ENCODE measurements at regions not wholly inside any gene's neighbourhood (a gene's known extent, or its start where the extent isn't known, plus 50 kb on each side); places are given as distances from the start of the nearest gene placed in this dataset.

DNA sequence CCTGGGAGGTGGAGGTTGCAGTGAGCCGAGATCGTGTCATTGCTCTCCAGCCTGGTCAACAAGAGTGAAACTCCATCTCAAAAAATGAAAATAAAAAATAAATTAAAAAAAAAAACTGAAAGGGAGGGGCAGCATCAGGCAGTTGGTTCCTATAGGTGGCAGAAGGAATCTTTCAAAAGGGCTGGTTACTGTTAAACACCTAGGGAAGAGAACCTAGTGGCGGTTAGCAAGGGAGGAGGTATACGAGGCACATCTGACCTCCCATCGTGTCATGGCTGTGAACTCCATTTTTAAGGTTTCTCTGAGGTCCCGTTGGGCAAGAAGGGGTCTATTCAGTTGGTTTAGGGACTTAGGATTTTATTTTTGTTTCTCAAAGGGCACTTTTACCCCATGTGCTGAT is 150.1 kb downstream of the SLC7A11 start:
- H3K36me3 ChIP-seq (ENCODE audit: insufficient read depth, low read length), result no peaks in the 10 kb centered on the region
- H3K9me3 ChIP-seq (ENCODE audit: low read length), result no peaks in the 10 kb centered on the region
- peaks cover 2% of the 10 kb centered on the region for H3K4me1 ChIP-seq (ENCODE audit: insufficient read depth, low read length)
- no peaks in the 10 kb centered on the region for H3K27me3 ChIP-seq (ENCODE audit: insufficient read depth, low read length)
- H2AFZ ChIP-seq (ENCODE audit: low read depth, low read length), result no peak overlapping the region
- no peak overlapping the region for H3K4me3 ChIP-seq (ENCODE audit: low read length)

DNA sequence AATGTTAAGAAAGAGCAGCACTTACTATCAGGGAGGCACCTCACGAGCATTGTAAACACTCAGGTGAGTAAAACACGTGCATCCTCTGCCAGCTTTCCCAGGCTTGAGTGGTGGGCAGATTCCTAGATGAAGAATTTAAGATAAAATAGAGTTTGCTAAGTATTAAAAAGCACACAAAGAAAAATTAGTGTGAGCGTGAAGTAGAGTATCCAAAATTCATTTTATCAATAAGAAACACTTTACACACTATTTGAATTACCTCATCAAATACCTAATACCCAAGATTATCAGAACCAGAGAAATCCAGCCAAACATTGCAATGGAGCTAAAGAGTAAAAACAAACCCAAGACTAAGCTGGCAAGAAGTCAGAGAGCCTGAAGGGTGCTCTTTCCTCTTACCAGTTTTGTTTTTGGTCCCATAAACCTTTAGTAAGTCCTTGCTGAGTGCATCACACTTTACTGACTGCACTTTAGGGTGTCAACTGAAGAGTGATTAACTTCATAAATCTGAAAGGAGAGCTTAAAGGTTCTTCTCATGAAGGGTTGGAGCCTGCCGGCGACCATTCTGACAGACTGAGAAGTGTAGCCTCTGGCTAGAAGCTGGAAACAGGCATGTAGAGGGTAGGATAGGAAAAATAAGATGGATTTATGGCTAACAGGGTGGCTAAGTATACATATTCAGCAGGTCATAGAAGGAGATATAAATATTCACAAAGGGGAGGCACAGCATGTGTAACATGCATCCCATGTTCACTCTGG is 151.1 kb downstream of the SLC7A11 start:
- Histone ChIP-seq H3K4me3 (ENCODE audit: low read length) (no peak overlapping the region), H2AFZ (ENCODE audit: low read depth, low read length) (peak overlapping the region; percentile 31), H3K9me3 (ENCODE audit: low read length) (no peaks in the 10 kb centered on the region), H3K4me1 (ENCODE audit: insufficient read depth, low read length) (peaks cover 2% of the 10 kb centered on the region), H3K36me3 (ENCODE audit: insufficient read depth, low read length) (no peaks in the 10 kb centered on the region), H3K27me3 (ENCODE audit: insufficient read depth, low read length) (no peaks in the 10 kb centered on the region)

DNA sequence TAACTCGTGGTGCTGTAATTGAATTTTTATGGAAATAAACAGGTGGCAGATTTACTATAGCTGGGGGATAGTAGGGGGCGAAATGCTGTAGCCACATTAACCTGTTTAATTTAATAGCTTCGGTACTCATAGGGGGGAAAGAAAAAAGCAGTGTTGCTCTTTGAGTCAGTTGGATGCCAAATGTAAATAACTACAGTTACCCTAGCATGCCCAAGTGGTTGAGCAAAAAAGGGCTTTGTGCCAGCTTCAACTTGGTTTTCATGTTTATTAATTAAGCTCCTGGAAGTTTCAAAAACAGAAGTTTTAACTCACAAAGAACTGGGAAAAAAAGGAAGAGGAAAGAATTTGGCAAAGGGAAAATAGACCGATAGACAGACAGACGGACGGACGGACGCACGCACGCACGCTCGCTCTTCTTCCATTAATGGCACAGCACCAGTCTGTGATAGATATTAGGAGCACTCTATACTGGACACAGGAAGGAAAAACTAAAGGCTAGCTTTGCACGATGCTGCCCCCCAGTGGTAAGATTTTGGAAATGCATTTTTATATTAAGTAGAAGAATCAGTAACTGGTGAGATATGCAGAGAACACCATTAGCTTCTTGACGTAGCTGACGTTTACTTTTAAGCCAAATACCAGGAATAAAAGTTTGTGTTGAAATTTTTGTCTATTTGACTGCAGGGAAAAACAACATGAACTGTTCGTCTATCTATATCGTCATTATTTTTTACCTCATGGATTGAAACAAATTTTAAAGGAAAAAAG is 151.8 kb downstream of the SLC7A11 start:
- Histone ChIP-seq H3K27me3 (ENCODE audit: insufficient read depth, low read length) (no peaks in the 10 kb centered on the region), H3K36me3 (ENCODE audit: insufficient read depth, low read length) (no peaks in the 10 kb centered on the region), H3K4me3 (ENCODE audit: low read length) (peak overlapping the region; percentile 29), H3K9me3 (ENCODE audit: low read length) (no peaks in the 10 kb centered on the region), H3K4me1 (ENCODE audit: insufficient read depth, low read length) (peaks cover 2% of the 10 kb centered on the region), H2AFZ (ENCODE audit: low read depth, low read length) (peak overlapping the region; percentile 31)

DNA sequence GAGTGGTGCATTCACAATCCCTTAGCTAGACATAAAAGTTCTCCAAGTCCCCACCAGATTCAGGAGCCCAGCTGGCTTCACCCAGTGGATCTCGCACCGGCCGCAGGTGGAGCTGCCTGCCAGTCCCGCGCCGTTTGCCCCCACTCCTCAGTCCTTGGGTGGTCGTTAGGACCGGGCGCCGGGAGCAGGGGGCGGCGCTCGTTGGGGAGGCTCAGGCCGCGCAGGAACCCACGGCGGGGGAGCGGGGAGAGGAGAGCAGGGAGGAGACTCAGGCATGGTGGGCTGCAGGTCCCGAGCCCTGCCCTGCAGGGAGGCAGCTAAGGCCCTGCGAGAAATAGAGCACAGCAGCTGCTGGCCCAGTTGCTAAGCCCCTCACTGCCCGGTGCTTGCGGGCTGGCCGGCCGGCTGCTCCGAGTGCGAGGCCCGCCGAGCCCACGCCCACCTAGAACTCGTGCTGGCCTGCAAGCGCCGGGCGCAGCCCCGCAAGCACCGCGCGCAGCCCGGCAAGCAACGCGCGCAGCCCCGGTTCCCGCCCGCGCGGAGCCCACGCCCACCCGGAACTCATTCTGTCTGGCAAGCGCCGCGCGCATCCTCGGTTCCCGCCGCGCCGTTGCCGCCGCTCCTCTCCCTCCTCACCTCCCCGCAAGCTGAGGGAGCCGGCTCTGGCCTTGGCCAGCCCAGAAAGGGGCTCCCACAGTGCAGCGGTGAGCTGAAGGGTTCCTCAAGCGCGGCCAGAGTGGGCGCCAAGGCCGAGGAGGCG is 153.5 kb downstream of the SLC7A11 start:
- Histone ChIP-seq H3K36me3 (ENCODE audit: insufficient read depth, low read length) (no peaks in the 10 kb centered on the region), H3K4me1 (ENCODE audit: insufficient read depth, low read length) (no peaks in the 10 kb centered on the region), H3K9me3 (ENCODE audit: low read length) (no peaks in the 10 kb centered on the region), H3K27me3 (ENCODE audit: insufficient read depth, low read length) (no peaks in the 10 kb centered on the region), H2AFZ (ENCODE audit: low read depth, low read length) (no peak overlapping the region), H3K4me3 (ENCODE audit: low read length) (no peak overlapping the region)

DNA sequence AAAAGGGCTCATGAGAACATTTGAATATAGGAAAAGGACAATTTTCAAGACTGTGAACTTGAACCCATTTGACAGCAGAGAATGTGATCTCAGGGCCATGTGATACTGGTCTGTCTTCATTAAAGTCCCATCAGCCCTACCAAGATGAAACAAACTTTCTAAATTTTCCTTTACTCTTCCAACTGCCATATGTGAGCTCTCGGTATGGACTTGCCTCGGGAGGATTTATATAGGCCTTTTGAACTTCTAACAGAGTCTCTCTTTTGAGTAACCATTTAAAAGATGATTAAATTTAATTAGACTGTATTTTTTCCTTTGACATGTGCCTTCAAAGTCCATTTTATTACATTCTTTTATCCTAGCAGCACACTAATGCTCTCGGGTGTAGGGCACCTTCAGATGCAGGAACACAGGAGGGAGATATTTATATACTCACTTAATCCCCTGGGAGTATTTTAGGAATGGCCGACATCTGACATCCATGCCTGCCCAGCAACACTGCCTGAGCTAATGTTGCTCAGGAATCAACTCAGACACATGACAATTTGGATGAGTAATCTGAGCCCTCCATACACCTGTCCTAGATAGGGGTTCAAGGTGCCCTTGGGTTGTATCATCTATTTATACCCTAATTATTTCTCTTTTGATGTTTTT is 155.0 kb downstream of the SLC7A11 start:
- no peaks in the 10 kb centered on the region for H3K27me3 ChIP-seq (ENCODE audit: insufficient read depth, low read length)

DNA sequence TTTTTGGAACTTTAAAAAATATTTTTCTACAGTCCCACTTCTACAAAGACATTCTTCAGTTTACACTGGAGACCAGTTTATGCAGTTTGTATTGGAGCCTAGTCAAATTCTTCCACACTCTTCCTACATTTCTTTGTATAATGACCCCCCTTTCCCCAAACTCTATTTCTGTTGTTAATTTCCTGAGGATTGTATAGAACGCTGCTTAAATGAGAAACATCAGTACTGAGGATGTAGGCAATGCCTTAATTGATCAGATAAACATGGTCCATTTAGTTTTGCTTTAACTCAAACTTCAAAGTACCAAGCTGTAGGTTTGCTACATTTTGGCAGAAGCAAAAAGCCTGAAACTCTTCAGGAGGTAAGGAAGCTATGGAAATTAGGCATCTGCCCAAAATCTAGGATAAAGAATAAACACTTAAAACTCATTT is 155.5 kb downstream of the SLC7A11 start:
- H2AFZ ChIP-seq (ENCODE audit: low read depth, low read length), result no peak overlapping the region
- no peak overlapping the region for H3K4me3 ChIP-seq (ENCODE audit: low read length)
- no peaks in the 10 kb centered on the region for H3K27me3 ChIP-seq (ENCODE audit: insufficient read depth, low read length)
- H3K36me3 ChIP-seq (ENCODE audit: insufficient read depth, low read length), result no peaks in the 10 kb centered on the region
- no peaks in the 10 kb centered on the region for H3K9me3 ChIP-seq (ENCODE audit: low read length)
- no peaks in the 10 kb centered on the region for H3K4me1 ChIP-seq (ENCODE audit: insufficient read depth, low read length)

More for the DNA sequence above, 155.0 kb downstream of the SLC7A11 start:
- no peak overlapping the region for H3K4me3 ChIP-seq (ENCODE audit: low read length)
- H2AFZ ChIP-seq (ENCODE audit: low read depth, low read length), result no peak overlapping the region
- no peaks in the 10 kb centered on the region for H3K36me3 ChIP-seq (ENCODE audit: insufficient read depth, low read length)
- H3K4me1 ChIP-seq (ENCODE audit: insufficient read depth, low read length), result no peaks in the 10 kb centered on the region
- no peaks in the 10 kb centered on the region for H3K9me3 ChIP-seq (ENCODE audit: low read length)

DNA sequence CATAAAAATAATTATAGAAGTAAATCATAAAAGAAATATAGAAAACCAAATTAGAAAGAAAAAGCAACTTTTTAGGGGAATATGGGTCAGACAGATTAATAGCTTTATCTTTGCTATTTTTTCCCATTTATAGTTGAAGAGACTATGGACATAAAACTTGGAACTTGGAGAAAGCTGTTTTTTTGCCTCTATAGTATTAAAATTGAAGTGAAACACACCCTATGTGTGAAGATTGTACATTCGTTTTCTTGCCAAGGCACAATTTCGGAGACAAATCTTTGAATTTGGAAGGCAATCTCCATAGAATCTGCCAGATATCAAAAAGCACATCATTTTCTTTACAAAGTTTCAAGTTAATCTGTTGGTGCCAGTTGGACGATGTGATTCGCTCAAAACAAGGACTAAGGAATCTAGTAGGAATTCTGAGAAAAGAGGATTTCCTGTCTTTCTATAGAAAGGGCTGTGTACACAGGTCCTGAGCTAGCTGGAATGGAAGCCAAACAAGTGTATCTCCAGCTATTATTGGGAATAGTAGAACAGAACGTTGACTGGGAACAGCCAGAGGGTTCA is 156.3 kb downstream of the SLC7A11 start:
- Histone ChIP-seq H3K36me3 (ENCODE audit: insufficient read depth, low read length) (no peaks in the 10 kb centered on the region), H3K9me3 (ENCODE audit: low read length) (no peaks in the 10 kb centered on the region), H2AFZ (ENCODE audit: low read depth, low read length) (no peak overlapping the region)

DNA sequence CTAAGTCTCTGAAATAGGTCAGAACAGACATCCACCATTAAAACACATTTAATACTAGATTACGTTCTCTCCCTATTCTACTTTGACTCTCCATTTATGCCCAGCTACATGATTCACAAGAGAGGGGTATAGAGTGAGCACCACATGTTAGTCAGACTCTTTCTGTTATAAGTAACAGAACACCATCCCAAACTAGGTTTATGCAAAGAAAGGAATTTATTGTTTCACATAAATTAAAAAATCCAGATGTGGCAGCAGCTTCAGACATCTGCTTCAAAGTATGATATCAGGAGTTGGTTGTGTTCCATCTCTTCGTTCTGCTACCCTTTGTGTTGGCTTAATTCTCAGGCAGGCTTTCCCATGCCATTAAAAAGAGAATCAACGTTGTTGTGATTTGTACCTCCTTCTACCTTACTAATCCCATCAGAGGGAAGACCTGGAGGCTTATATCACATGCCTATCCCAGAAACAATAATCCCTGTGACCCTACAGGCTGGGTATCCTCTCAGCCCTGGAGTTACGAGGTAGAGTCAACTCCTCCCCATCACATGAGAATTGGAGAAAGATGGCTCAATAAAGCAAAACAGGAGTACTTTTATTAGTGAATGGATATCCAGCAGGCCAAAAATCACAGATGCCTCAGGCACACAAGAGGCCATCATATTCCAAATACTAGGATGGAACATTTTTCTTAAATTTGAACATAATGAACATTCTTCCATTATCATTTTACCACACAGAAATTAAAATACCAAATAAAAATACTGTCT is 163.2 kb downstream of the SLC7A11 start:
- no peaks in the 10 kb centered on the region for H3K9me3 ChIP-seq (ENCODE audit: low read length)
- no peaks in the 10 kb centered on the region for H3K36me3 ChIP-seq (ENCODE audit: insufficient read depth, low read length)
- H3K27me3 ChIP-seq (ENCODE audit: insufficient read depth, low read length), result no peaks in the 10 kb centered on the region
- no peak overlapping the region for H3K4me3 ChIP-seq (ENCODE audit: low read length)
- no peak overlapping the region for H2AFZ ChIP-seq (ENCODE audit: low read depth, low read length)
- H3K4me1 ChIP-seq (ENCODE audit: insufficient read depth, low read length), result peaks cover 5% of the 10 kb centered on the region

More for the DNA sequence above, 156.3 kb downstream of the SLC7A11 start:
- no peaks in the 10 kb centered on the region for H3K27me3 ChIP-seq (ENCODE audit: insufficient read depth, low read length)
- H3K4me1 ChIP-seq (ENCODE audit: insufficient read depth, low read length), result no peaks in the 10 kb centered on the region
- no peak overlapping the region for H3K4me3 ChIP-seq (ENCODE audit: low read length)

DNA sequence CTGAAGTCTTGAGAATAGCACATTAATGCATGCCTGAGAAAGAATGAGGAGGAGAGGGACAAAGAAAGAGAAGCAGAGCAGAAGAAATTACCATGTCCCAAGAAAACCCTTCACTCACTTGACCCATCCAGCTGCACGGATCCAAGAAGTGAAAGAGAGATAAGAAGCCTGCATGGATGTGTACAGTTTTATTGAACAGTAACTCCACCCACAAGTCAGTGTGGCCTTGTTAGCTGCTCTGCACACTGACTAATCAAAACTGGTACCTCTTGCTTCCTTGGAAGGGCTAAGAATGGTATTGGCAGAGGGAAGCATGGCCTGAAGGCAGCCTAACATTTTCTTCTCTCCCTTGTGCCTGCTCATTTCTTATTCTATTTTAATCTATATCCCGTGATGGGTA is 163.9 kb downstream of the SLC7A11 start:
- Histone ChIP-seq H3K4me1 (ENCODE audit: insufficient read depth, low read length) (peaks cover 5% of the 10 kb centered on the region), H3K36me3 (ENCODE audit: insufficient read depth, low read length) (no peaks in the 10 kb centered on the region), H3K4me3 (ENCODE audit: low read length) (no peak overlapping the region), H3K27me3 (ENCODE audit: insufficient read depth, low read length) (no peaks in the 10 kb centered on the region), H2AFZ (ENCODE audit: low read depth, low read length) (no peak overlapping the region), H3K9me3 (ENCODE audit: low read length) (no peaks in the 10 kb centered on the region)

DNA sequence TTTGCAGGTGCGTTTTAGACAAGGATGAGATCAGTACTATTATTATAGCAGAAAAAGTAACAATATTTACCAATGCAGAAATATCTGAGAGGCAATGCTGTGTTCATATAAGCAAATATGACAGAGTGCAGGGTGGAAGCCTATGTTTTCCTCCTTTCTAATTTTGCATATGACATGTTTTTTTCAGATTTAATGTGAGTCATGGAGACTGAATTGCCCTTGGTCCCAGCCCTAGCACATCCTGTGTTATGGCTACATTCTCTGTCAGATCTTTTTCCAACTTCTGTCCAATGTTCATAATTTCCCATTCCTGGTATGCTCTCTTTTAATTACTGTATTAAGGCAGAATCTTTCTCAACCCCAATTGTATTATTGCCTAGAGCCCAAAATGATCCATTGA is 165.6 kb downstream of the SLC7A11 start:
- H3K4me3 ChIP-seq (ENCODE audit: low read length), result no peak overlapping the region
- H3K36me3 ChIP-seq (ENCODE audit: insufficient read depth, low read length), result no peaks in the 10 kb centered on the region
- H3K9me3 ChIP-seq (ENCODE audit: low read length), result no peaks in the 10 kb centered on the region
- H3K27me3 ChIP-seq (ENCODE audit: insufficient read depth, low read length), result no peaks in the 10 kb centered on the region
- peaks cover 5% of the 10 kb centered on the region for H3K4me1 ChIP-seq (ENCODE audit: insufficient read depth, low read length)
- no peak overlapping the region for H2AFZ ChIP-seq (ENCODE audit: low read depth, low read length)

DNA sequence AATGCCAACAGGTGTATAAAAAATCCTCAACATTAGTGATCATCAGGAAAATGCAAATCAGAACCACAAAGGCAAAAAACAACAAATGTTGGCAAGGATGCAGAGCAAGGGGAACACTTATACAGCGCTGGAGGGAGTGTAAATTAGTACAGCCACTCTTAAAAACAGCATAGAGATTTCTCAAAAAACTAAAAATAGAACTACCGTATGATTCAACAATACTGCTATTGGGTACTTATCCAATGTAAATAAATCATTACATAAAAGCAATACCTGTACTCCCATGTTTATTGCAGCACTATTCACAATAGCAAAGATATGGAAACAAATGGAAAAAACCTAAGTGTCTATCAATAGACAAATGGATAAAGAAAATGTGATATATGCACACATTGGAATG is 171.3 kb downstream of the SLC7A11 start:
- no peaks in the 10 kb centered on the region for H3K36me3 ChIP-seq (ENCODE audit: insufficient read depth, low read length)
- no peak overlapping the region for H3K4me3 ChIP-seq (ENCODE audit: low read length)

DNA sequence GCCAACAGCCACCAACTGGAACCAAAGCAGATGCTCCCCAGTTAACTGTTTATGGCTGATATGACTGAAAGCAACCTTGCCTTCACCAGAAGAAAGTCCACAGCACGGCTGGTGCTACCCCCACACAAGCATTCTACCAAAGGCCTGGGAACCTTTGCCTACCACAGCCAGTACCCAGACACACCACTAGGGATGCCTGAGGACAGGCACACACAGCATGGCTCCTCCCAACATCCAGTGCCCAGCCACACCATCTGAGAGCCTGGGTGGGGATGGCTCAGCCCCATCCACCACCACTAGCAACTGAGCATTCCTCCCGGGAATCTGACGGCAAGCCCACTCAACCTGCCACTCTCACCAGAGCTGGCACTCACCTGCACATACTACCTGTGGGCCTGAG is 178.6 kb downstream of the SLC7A11 start:
- no peak overlapping the region for H2AFZ ChIP-seq (ENCODE audit: low read depth, low read length)
- H3K4me3 ChIP-seq (ENCODE audit: low read length), result no peak overlapping the region
- no peaks in the 10 kb centered on the region for H3K36me3 ChIP-seq (ENCODE audit: insufficient read depth, low read length)
- no peaks in the 10 kb centered on the region for H3K9me3 ChIP-seq (ENCODE audit: low read length)
- H3K4me1 ChIP-seq (ENCODE audit: insufficient read depth, low read length), result no peaks in the 10 kb centered on the region
- no peaks in the 10 kb centered on the region for H3K27me3 ChIP-seq (ENCODE audit: insufficient read depth, low read length)

More for the DNA sequence above, 171.3 kb downstream of the SLC7A11 start:
- no peaks in the 10 kb centered on the region for H3K9me3 ChIP-seq (ENCODE audit: low read length)
- no peaks in the 10 kb centered on the region for H3K4me1 ChIP-seq (ENCODE audit: insufficient read depth, low read length)
- H3K27me3 ChIP-seq (ENCODE audit: insufficient read depth, low read length), result no peaks in the 10 kb centered on the region
- H2AFZ ChIP-seq (ENCODE audit: low read depth, low read length), result no peak overlapping the region

All from neuron (in vitro differentiated cells).